ENCODE measurements at regions not wholly inside any gene's neighbourhood (a gene's known extent, or its start where the extent isn't known, plus 50 kb on each side); places are given as distances from the start of the nearest gene placed in this dataset.

DNA sequence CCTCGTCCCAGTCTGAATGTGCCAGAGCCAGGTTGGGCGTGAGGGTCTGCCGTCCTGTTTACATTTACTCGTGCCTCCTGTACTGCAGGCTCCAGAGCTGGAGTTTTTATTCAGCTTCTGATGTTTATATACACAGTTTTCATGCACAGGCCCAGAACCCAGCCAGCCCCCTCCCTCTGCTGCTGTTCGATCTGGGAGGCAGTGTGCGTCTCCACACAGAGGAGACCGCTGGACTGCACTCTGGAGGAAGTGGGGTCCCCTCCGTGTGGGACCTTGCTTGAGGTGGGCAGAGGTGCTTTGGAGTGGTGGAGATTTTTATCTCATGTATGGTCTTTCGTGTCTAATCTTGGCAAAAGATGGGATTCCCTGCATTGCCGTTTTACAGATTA, 90.6 kb downstream of the GLI2 start:
- POLR2A ChIA-PET: no interaction called here
- Mint-ChIP-seq H3K4me1 (peaks cover 62% of the 10 kb centered on the region), H3K27me3 (ENCODE audit: low read depth) (no peaks in the 10 kb centered on the region), H3K27ac (peak overlapping the region; percentile 35; the same call in 1 of the 2 replicates), H3K36me3 (peaks cover 2% of the 10 kb centered on the region; the same call in 1 of the 2 replicates), H3K4me3 (no peak overlapping the region), H3K9me3 (no peaks in the 10 kb centered on the region)
- TF ChIP-seq, protein P1, sequence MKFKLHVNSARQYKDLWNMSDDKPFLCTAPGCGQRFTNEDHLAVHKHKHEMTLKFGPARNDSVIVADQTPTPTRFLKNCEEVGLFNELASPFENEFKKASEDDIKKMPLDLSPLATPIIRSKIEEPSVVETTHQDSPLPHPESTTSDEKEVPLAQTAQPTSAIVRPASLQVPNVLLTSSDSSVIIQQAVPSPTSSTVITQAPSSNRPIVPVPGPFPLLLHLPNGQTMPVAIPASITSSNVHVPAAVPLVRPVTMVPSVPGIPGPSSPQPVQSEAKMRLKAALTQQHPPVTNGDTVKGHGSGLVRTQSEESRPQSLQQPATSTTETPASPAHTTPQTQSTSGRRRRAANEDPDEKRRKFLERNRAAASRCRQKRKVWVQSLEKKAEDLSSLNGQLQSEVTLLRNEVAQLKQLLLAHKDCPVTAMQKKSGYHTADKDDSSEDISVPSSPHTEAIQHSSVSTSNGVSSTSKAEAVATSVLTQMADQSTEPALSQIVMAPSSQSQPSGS (CRISPR knock-in tag; IDR thresholded peaks at IDR 0.05; ENCODE audit: borderline replicate concordance, low read depth): no peak
- TF ChIP-seq ZNF219 (CRISPR knock-in tag; IDR thresholded peaks at IDR 0.05; ENCODE audit: borderline replicate concordance) (no peak), TP53 (CRISPR knock-in tag; IDR thresholded peaks at IDR 0.05) (no peak)
- TF ChIP-seq, protein P2, sequence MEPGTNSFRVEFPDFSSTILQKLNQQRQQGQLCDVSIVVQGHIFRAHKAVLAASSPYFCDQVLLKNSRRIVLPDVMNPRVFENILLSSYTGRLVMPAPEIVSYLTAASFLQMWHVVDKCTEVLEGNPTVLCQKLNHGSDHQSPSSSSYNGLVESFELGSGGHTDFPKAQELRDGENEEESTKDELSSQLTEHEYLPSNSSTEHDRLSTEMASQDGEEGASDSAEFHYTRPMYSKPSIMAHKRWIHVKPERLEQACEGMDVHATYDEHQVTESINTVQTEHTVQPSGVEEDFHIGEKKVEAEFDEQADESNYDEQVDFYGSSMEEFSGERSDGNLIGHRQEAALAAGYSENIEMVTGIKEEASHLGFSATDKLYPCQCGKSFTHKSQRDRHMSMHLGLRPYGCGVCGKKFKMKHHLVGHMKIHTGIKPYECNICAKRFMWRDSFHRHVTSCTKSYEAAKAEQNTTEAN (CRISPR knock-in tag; IDR thresholded peaks at IDR 0.05): no peak
- ATAC-seq (no peak), DNase-seq (ENCODE audit: low spot score) (no peak)
- CTCF ChIA-PET: interaction anchor here (1.6 kb wide), 1 partner anchor 131 kb away, joined by 10 read pairs; no protein-coding TSS in a partner anchor

DNA sequence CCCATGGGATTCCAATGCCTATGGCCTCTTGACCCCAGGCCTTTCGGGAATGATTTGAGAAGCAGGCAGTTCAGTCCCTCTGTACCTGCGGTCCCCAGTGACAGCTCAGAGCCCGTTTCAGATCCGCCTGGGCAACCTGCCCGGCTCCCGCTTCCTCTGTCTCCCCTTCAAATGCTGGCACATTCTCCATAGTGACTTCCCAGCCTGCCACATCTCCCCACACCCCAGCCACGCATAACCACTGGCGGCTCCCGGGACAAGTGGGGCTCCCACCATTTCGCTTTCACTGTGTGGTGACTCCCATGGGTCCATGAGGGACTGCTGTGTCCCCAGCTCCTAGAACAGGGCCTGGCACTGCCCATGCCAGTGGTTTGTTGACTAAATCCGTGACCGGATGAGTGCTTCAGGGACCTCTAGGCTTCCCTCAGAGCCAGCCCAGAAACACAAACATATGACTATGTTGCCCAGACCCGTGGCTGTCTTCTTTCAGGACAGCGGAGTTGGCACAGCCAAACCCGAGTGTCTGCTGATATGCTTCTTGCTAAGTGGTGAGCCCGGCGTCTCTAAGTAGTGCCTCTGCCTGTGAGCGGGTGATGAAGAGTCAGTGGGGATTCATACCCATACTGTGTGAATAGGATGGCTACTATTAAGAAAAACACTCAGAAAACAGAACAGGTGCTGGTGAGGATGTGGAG, 91.2 kb downstream of the GLI2 start:
- no peaks in the 10 kb centered on the region for H3K9me3 Mint-ChIP-seq
- CTCF ChIA-PET: interaction anchor here (1.6 kb wide), 1 partner anchor 131 kb away, joined by 10 read pairs; no protein-coding TSS in a partner anchor
- H3K36me3 Mint-ChIP-seq: peaks cover 2% of the 10 kb centered on the region; the same call in 1 of the 2 replicates
- ATAC-seq (no peak), DNase-seq (ENCODE audit: low spot score) (no peak)
- no peaks in the 10 kb centered on the region for H3K27me3 Mint-ChIP-seq (ENCODE audit: low read depth)
- POLR2A ChIA-PET: no interaction called here
- peak overlapping the region; percentile 35 for H3K27ac Mint-ChIP-seq
- no peak overlapping the region for H3K4me3 Mint-ChIP-seq
- H3K4me1 Mint-ChIP-seq: peaks cover 59% of the 10 kb centered on the region
- TF ChIP-seq ZNF219 (CRISPR knock-in tag; IDR thresholded peaks at IDR 0.05; ENCODE audit: borderline replicate concordance): no peak
- TF ChIP-seq, protein P3, sequence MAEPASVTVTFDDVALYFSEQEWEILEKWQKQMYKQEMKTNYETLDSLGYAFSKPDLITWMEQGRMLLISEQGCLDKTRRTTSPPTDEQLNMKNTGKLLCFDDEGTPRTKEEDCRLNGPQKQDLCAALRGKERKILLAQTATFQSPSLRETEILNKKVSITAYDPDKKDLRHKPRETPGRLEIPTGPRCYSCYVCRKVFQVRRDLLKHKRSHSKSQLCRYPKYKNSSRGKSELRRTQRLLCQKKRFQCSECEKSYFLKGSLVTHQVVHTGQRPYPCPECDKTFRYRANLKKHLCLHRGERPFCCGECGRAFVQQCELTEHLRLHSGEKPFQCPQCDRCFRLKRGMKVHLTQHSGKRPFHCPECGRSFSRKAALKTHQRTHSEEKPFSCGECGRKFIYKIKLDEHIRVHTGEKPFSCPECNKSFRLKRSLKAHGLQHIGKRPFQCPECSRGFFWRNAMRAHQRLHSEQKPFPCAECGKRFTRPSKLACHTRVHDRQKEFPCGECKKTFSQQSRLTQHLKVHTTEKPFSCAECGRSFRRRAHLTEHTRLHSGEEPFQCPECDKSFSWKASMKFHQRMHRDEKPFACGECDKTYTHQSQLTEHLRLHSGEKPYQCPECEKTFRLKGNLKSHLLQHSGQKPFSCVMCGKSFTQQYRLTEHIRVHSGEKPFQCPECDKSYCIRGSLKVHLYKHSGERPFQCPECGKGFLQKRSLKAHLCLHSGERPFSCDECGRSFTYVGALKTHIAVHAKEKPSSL (CRISPR knock-in tag; conservative IDR thresholded peaks at IDR 0.05): no peak
- TF ChIP-seq, protein P4, sequence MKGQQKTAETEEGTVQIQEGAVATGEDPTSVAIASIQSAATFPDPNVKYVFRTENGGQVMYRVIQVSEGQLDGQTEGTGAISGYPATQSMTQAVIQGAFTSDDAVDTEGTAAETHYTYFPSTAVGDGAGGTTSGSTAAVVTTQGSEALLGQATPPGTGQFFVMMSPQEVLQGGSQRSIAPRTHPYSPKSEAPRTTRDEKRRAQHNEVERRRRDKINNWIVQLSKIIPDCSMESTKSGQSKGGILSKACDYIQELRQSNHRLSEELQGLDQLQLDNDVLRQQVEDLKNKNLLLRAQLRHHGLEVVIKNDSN (CRISPR knock-in tag; IDR thresholded peaks at IDR 0.05): no peak
- TF ChIP-seq RELA (CRISPR knock-in tag; IDR thresholded peaks at IDR 0.05; ENCODE audit: borderline replicate concordance): no peak
- TF ChIP-seq, protein P5, sequence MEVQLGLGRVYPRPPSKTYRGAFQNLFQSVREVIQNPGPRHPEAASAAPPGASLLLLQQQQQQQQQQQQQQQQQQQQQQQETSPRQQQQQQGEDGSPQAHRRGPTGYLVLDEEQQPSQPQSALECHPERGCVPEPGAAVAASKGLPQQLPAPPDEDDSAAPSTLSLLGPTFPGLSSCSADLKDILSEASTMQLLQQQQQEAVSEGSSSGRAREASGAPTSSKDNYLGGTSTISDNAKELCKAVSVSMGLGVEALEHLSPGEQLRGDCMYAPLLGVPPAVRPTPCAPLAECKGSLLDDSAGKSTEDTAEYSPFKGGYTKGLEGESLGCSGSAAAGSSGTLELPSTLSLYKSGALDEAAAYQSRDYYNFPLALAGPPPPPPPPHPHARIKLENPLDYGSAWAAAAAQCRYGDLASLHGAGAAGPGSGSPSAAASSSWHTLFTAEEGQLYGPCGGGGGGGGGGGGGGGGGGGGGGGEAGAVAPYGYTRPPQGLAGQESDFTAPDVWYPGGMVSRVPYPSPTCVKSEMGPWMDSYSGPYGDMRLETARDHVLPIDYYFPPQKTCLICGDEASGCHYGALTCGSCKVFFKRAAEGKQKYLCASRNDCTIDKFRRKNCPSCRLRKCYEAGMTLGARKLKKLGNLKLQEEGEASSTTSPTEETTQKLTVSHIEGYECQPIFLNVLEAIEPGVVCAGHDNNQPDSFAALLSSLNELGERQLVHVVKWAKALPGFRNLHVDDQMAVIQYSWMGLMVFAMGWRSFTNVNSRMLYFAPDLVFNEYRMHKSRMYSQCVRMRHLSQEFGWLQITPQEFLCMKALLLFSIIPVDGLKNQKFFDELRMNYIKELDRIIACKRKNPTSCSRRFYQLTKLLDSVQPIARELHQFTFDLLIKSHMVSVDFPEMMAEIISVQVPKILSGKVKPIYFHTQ (CRISPR knock-in tag; IDR thresholded peaks at IDR 0.05): no peak
- TF ChIP-seq ZNF121 (CRISPR knock-in tag; IDR thresholded peaks at IDR 0.05): no peak
- TF ChIP-seq, protein P6, sequence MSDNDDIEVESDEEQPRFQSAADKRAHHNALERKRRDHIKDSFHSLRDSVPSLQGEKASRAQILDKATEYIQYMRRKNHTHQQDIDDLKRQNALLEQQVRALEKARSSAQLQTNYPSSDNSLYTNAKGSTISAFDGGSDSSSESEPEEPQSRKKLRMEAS (CRISPR knock-in tag; IDR thresholded peaks at IDR 0.05): no peak
- no peak for TF ChIP-seq ZNF317 (CRISPR knock-in tag; IDR thresholded peaks at IDR 0.05; ENCODE audit: borderline replicate concordance, low read depth)
- TF ChIP-seq KAT7 (CRISPR knock-in tag; IDR thresholded peaks at IDR 0.05; ENCODE audit: borderline replicate concordance): no peak
- TF ChIP-seq, protein P7, sequence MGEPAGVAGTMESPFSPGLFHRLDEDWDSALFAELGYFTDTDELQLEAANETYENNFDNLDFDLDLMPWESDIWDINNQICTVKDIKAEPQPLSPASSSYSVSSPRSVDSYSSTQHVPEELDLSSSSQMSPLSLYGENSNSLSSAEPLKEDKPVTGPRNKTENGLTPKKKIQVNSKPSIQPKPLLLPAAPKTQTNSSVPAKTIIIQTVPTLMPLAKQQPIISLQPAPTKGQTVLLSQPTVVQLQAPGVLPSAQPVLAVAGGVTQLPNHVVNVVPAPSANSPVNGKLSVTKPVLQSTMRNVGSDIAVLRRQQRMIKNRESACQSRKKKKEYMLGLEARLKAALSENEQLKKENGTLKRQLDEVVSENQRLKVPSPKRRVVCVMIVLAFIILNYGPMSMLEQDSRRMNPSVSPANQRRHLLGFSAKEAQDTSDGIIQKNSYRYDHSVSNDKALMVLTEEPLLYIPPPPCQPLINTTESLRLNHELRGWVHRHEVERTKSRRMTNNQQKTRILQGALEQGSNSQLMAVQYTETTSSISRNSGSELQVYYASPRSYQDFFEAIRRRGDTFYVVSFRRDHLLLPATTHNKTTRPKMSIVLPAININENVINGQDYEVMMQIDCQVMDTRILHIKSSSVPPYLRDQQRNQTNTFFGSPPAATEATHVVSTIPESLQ (CRISPR knock-in tag; IDR thresholded peaks at IDR 0.05): no peak
- no peak for TF ChIP-seq TEAD1 (CRISPR knock-in tag; IDR thresholded peaks at IDR 0.05)
- TF ChIP-seq RORB (CRISPR knock-in tag; IDR thresholded peaks at IDR 0.05): no peak
- TF ChIP-seq TP53 (CRISPR knock-in tag; IDR thresholded peaks at IDR 0.05): no peak
- TF ChIP-seq, protein P8, sequence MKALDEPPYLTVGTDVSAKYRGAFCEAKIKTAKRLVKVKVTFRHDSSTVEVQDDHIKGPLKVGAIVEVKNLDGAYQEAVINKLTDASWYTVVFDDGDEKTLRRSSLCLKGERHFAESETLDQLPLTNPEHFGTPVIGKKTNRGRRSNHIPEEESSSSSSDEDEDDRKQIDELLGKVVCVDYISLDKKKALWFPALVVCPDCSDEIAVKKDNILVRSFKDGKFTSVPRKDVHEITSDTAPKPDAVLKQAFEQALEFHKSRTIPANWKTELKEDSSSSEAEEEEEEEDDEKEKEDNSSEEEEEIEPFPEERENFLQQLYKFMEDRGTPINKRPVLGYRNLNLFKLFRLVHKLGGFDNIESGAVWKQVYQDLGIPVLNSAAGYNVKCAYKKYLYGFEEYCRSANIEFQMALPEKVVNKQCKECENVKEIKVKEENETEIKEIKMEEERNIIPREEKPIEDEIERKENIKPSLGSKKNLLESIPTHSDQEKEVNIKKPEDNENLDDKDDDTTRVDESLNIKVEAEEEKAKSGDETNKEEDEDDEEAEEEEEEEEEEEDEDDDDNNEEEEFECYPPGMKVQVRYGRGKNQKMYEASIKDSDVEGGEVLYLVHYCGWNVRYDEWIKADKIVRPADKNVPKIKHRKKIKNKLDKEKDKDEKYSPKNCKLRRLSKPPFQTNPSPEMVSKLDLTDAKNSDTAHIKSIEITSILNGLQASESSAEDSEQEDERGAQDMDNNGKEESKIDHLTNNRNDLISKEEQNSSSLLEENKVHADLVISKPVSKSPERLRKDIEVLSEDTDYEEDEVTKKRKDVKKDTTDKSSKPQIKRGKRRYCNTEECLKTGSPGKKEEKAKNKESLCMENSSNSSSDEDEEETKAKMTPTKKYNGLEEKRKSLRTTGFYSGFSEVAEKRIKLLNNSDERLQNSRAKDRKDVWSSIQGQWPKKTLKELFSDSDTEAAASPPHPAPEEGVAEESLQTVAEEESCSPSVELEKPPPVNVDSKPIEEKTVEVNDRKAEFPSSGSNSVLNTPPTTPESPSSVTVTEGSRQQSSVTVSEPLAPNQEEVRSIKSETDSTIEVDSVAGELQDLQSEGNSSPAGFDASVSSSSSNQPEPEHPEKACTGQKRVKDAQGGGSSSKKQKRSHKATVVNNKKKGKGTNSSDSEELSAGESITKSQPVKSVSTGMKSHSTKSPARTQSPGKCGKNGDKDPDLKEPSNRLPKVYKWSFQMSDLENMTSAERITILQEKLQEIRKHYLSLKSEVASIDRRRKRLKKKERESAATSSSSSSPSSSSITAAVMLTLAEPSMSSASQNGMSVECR (CRISPR knock-in tag; IDR thresholded peaks at IDR 0.05; ENCODE audit: borderline replicate concordance): no peak
